MCF 10A (cell line): ENCODE measurements at regions not wholly inside any gene's neighbourhood (a gene's known extent, or its start where the extent isn't known, plus 50 kb on each side); places are given as distances from the start of the nearest gene placed in this dataset.

Experiments
- BruUV-seq: library from RNA; stranded (reverse); fragments of 400-500 nt; replicated peaks from 2 replicates; lab custom pipeline; 2021; lab: Mats Ljungman, UMichigan
- CTCF ChIA-PET: fragments of 300-600 bp; sonication (Branson Sonifier 250); formaldehyde crosslinking; extraction: SDS; loops from one replicate; lab custom pipeline; 2021; ENCODE audit warnings: antibody characterized with exemption, inconsistent platforms; lab: Yijun Ruan, JAX
- POLR2A ChIA-PET: fragments of 300-600, 350-650 bp; sonication (Branson Sonifier 250); formaldehyde crosslinking; extraction: SDS; loops from one replicate; lab custom pipeline; 2020; ENCODE audit warnings: antibody characterized with exemption, inconsistent platforms; lab: Yijun Ruan, JAX
- DNase-seq: peaks from one replicate; pipeline ENCODE4 v3.0.0-alpha.2; 2018; ENCODE audit not compliant: unreplicated experiment
- H3K27ac Mint-ChIP-seq: one replicate; pipeline ENCODE4 v1.8.0; 2022; ENCODE audit warnings: mild to moderate bottlenecking, low read depth, mixed read lengths; ENCODE audit not compliant: unreplicated experiment
- H3K27me3 Mint-ChIP-seq: one replicate; pipeline ENCODE4 v1.8.0; 2022; ENCODE audit warnings: mixed read lengths; ENCODE audit not compliant: insufficient read depth, unreplicated experiment
- H3K36me3 Mint-ChIP-seq: one replicate; pipeline ENCODE4 v1.8.0; 2022; ENCODE audit warnings: mild to moderate bottlenecking, moderate library complexity, mixed read lengths; ENCODE audit not compliant: insufficient read depth, unreplicated experiment
- H3K4me1 Mint-ChIP-seq: one replicate; pipeline ENCODE4 v1.8.0; 2022; ENCODE audit warnings: mixed read lengths; ENCODE audit not compliant: insufficient read depth, unreplicated experiment
- H3K4me3 Mint-ChIP-seq: one replicate; pipeline ENCODE4 v1.8.0; 2022; ENCODE audit warnings: mild to moderate bottlenecking, moderate library complexity, mixed read lengths; ENCODE audit not compliant: unreplicated experiment
- H3K9me3 Mint-ChIP-seq: one replicate; pipeline ENCODE4 v1.8.0; 2022; ENCODE audit warnings: mixed read lengths; ENCODE audit not compliant: unreplicated experiment
- intact Hi-C: fragments of 100-400 bp; cut with micrococcal nuclease; formaldehyde crosslinking; loops from 2 replicates; pipeline ENCODE4 v1.14.1; 2022
- TF ChIP-seq, protein P1 (sequence below): fragments of 200-600 bp; IDR thresholded peaks from one replicate; pipeline ENCODE4 v1.8.0; 2022; ENCODE audit warnings: antibody characterized with exemption, mild to moderate bottlenecking; ENCODE audit not compliant: unreplicated experiment

- H3K27me3 Mint-ChIP-seq, result no peaks in the 10 kb centered on the region
- TF ChIP-seq, protein P1, sequence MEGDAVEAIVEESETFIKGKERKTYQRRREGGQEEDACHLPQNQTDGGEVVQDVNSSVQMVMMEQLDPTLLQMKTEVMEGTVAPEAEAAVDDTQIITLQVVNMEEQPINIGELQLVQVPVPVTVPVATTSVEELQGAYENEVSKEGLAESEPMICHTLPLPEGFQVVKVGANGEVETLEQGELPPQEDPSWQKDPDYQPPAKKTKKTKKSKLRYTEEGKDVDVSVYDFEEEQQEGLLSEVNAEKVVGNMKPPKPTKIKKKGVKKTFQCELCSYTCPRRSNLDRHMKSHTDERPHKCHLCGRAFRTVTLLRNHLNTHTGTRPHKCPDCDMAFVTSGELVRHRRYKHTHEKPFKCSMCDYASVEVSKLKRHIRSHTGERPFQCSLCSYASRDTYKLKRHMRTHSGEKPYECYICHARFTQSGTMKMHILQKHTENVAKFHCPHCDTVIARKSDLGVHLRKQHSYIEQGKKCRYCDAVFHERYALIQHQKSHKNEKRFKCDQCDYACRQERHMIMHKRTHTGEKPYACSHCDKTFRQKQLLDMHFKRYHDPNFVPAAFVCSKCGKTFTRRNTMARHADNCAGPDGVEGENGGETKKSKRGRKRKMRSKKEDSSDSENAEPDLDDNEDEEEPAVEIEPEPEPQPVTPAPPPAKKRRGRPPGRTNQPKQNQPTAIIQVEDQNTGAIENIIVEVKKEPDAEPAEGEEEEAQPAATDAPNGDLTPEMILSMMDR, result no peak
- H3K4me1 Mint-ChIP-seq, result no peaks in the 10 kb centered on the region
- intact Hi-C loops, result no loop called here
- H3K36me3 Mint-ChIP-seq, result no peaks in the 10 kb centered on the region
- no peak overlapping the region for H3K4me3 Mint-ChIP-seq
- H3K9me3 Mint-ChIP-seq, result no peaks in the 10 kb centered on the region
- H3K27ac Mint-ChIP-seq, result no peak overlapping the region
- POLR2A ChIA-PET, result interaction anchor here (0.8 kb wide), 1 partner anchor 18 kb away, joined by 3 read pairs; no protein-coding TSS in a partner anchor
- CTCF ChIA-PET, result no interaction called here
- BruUV-seq, result no TSS peak
- no peak for DNase-seq
These were observed 287.1 kb downstream of the SOX2 start for GRCh38 chr3:181998828-181999227.

GRCh38 chr3:181999314-181999713 is 287.6 kb downstream of the SOX2 start:
- Mint-ChIP-seq H3K4me1 (no peaks in the 10 kb centered on the region), H3K27ac (no peak overlapping the region), H3K4me3 (no peak overlapping the region), H3K36me3 (no peaks in the 10 kb centered on the region), H3K27me3 (no peaks in the 10 kb centered on the region), H3K9me3 (no peaks in the 10 kb centered on the region)
- CTCF ChIA-PET, result no interaction called here
- intact Hi-C loops, result no loop called here
- no peak for DNase-seq
- BruUV-seq, result no TSS peak
- TF ChIP-seq, protein P1, result no peak
- POLR2A ChIA-PET, result interaction anchor here (0.8 kb wide), 1 partner anchor 18 kb away, joined by 3 read pairs; no protein-coding TSS in a partner anchor

- H3K27ac Mint-ChIP-seq, result no peak overlapping the region
- H3K9me3 Mint-ChIP-seq, result no peaks in the 10 kb centered on the region
- CTCF ChIA-PET, result interaction anchor here (0.6 to 0.7 kb wide), 2 partner anchors 784 to 1802 kb away, joined by 3 read pairs; no protein-coding TSS in a partner anchor
- no peak for DNase-seq
- TF ChIP-seq, protein P1, result no peak
- BruUV-seq, result no TSS peak
- no peaks in the 10 kb centered on the region for H3K36me3 Mint-ChIP-seq
- no peaks in the 10 kb centered on the region for H3K27me3 Mint-ChIP-seq
- H3K4me1 Mint-ChIP-seq, result no peaks in the 10 kb centered on the region
- intact Hi-C loops, result no loop called here
- no peak overlapping the region for H3K4me3 Mint-ChIP-seq
- POLR2A ChIA-PET, result no interaction called here
These were observed 288.7 kb downstream of the SOX2 start for GRCh38 chr3:182000447-182000846.

DNA sequence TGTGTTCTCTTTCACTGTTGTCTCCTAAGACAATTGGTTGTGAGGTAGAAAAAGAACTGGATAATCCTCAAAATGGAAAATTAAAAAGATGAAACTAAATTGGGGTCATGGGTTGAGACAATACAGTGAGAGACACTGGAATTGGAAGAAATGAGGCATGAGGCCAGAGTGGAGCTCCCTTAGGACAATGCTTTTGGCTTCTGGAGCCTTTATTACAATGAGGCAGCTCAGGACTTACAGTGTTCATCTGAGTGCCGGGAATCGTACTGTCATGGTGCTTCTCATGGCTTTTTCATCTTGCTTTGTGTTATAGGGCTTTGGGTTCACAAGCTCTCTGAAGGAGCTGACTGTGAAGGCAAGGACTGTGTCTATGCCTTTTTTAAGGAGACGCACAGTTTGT is 293.5 kb downstream of the SOX2 start:
- TF ChIP-seq, protein P1, result no peak
- Mint-ChIP-seq H3K4me3 (no peak overlapping the region), H3K9me3 (no peaks in the 10 kb centered on the region), H3K27ac (no peak overlapping the region), H3K36me3 (no peaks in the 10 kb centered on the region), H3K4me1 (no peaks in the 10 kb centered on the region), H3K27me3 (no peaks in the 10 kb centered on the region)
- DNase-seq, result no peak
- no TSS peak for BruUV-seq
- intact Hi-C loops, result no loop called here
- ChIA-PET POLR2A (interaction anchor here (0.7 kb wide), 1 partner anchor 1845 kb away, joined by 3 read pairs; no protein-coding TSS in a partner anchor), CTCF (interaction anchor here (1.0 kb wide), 1 partner anchor 24 kb away, joined by 3 read pairs; no protein-coding TSS in a partner anchor)
